NCI-H1092 (cell line): ENCODE measurements at regions not wholly inside any gene's neighbourhood (a gene's known extent, or its start where the extent isn't known, plus 50 kb on each side); places are given as distances from the start of the nearest gene placed in this dataset.

Experiments used
- DNase-seq: peaks from one replicate; lab custom pipeline; 2025; lab: John Stamatoyannopoulos, UW

GRCh38 chr14:71287567-71287966 is 380.3 kb downstream of the PCNX1 start:
- no peak for DNase-seq

- no peak for DNase-seq
Measured at GRCh38 chr14:71289536-71289935, 382.3 kb downstream of the PCNX1 start.

GRCh38 chr14:71290301-71290700 is 383.0 kb downstream of the PCNX1 start:
- no peak for DNase-seq

- no peak for DNase-seq
Measured at GRCh38 chr14:71290960-71291466, 383.8 kb downstream of the PCNX1 start.

- DNase-seq, result no peak
Measured at GRCh38 chr14:71296184-71296583, 388.9 kb downstream of the PCNX1 start.

GRCh38 chr14:71300566-71301330 is 393.5 kb downstream of the PCNX1 start:
- DNase-seq, result no peak

GRCh38 chr14:71301611-71302010 is 394.4 kb downstream of the PCNX1 start:
- no peak for DNase-seq

GRCh38 chr14:71304690-71305089 is 397.4 kb downstream of the PCNX1 start:
- DNase-seq, result no peak

GRCh38 chr14:71308671-71309070 is 401.4 kb downstream of the PCNX1 start:
- no peak for DNase-seq

GRCh38 chr14:71309756-71310155 is 402.5 kb downstream of the PCNX1 start:
- no peak for DNase-seq

- no peak for DNase-seq
Measured at GRCh38 chr14:71311061-71311460, 403.8 kb downstream of the PCNX1 start.

GRCh38 chr14:71314717-71315116 is 407.5 kb downstream of the PCNX1 start:
- no peak for DNase-seq

GRCh38 chr14:71317385-71318096 is 410.3 kb downstream of the PCNX1 start:
- no peak for DNase-seq

GRCh38 chr14:71318097-71318459 is 410.8 kb downstream of the PCNX1 start:
- no peak for DNase-seq

GRCh38 chr14:71319666-71320065 is 412.4 kb downstream of the PCNX1 start:
- no peak for DNase-seq

GRCh38 chr14:71320107-71320733 is 413.0 kb downstream of the PCNX1 start, which contains the start of gene SIPA1L1:
Gene SIPA1L1 (plus strand): TSS chr14:71320476.
- DNase-seq, result peak; percentile 96

- peak; percentile 12 for DNase-seq
Measured at GRCh38 chr14:71320734-71321573, 413.7 kb downstream of the PCNX1 start.

GRCh38 chr14:71321574-71322315 is 414.5 kb downstream of the PCNX1 start:
- no peak for DNase-seq

- no peak for DNase-seq
Measured at GRCh38 chr14:71322655-71323250, 415.5 kb downstream of the PCNX1 start.

GRCh38 chr14:71324767-71325272 is 417.6 kb downstream of the PCNX1 start:
- DNase-seq, result no peak

- no peak for DNase-seq
Measured at GRCh38 chr14:71327691-71328090, 420.4 kb downstream of the PCNX1 start.
